NB4 (cell line): ENCODE measurements at regions not wholly inside any gene's neighbourhood (a gene's known extent, or its start where the extent isn't known, plus 50 kb on each side); places are given as distances from the start of the nearest gene placed in this dataset.

Source experiments
- DNase-seq: peaks from one replicate; pipeline ENCODE4 v3.0.0; 2010; ENCODE audit warnings: low read depth
- H3K4me3 ChIP-seq: one replicate; pipeline ENCODE4 v1.5.1; 2011; ENCODE audit warnings: mild to moderate bottlenecking, low read depth, low read length, moderate library complexity
- MYC ChIP-seq: IDR thresholded peaks from 2 replicates; pipeline ENCODE4 v1.6.1; 2011; ENCODE audit warnings: low read depth, low read length
- POLR2A ChIP-seq: IDR thresholded peaks from 2 replicates; pipeline ENCODE4 v1.6.1; 2011; ENCODE audit warnings: mild to moderate bottlenecking; ENCODE audit not compliant: insufficient read length; ENCODE audit errors: extremely low read depth
- TF ChIP-seq, protein P1 (sequence below): IDR thresholded peaks from one replicate; pipeline ENCODE4 v1.5.1; 2012; ENCODE audit warnings: low read depth, low read length
- TF ChIP-seq, protein P2 (sequence below): IDR thresholded peaks from 2 replicates; pipeline ENCODE4 v1.6.1; 2011; ENCODE audit warnings: low read depth, low read length

DNA sequence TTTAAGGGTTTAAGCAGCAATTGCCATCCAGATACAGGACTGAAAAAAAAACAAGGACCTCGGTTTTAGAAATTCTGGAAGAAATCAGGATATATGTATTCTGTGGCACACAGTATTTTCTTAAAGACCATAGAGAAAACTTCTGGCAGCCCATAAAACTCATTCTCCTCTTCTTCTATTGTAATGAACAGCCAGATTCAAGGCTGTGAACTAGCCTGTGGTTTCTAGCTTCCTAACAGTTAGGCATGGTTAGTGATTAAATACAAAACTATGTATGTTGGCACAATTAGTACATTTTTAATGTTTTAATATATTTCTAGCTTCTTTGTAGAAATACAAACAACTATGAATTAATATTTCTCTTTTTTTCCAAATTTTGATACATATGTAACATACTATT is 555.7 kb downstream of the DSC3 start:
- no peak for DNase-seq
- no peak for TF ChIP-seq POLR2A
- TF ChIP-seq, protein P1, sequence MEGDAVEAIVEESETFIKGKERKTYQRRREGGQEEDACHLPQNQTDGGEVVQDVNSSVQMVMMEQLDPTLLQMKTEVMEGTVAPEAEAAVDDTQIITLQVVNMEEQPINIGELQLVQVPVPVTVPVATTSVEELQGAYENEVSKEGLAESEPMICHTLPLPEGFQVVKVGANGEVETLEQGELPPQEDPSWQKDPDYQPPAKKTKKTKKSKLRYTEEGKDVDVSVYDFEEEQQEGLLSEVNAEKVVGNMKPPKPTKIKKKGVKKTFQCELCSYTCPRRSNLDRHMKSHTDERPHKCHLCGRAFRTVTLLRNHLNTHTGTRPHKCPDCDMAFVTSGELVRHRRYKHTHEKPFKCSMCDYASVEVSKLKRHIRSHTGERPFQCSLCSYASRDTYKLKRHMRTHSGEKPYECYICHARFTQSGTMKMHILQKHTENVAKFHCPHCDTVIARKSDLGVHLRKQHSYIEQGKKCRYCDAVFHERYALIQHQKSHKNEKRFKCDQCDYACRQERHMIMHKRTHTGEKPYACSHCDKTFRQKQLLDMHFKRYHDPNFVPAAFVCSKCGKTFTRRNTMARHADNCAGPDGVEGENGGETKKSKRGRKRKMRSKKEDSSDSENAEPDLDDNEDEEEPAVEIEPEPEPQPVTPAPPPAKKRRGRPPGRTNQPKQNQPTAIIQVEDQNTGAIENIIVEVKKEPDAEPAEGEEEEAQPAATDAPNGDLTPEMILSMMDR: no peak
- no peak for TF ChIP-seq MYC
- TF ChIP-seq, protein P2, sequence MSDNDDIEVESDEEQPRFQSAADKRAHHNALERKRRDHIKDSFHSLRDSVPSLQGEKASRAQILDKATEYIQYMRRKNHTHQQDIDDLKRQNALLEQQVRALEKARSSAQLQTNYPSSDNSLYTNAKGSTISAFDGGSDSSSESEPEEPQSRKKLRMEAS: no peak
- no peak overlapping the region for H3K4me3 ChIP-seq

DNA sequence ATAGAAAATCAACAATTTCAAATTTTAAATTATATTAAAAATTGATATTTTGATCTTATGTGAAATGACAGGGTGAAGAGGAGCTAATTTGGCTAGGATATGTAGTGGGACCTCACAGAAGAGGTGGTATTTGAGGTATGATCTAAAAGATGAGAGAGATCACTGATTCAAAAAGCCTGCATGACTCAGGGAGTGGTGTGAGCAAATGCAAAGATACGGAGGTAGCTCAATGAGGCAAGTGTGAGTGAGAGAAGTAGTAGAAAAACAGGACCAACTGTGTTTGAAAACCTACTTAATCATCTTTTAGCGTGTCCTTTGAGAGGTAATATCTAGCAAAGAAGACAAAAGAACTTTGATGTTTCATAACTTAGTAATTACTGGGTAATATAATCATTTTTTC is 557.5 kb downstream of the DSC3 start:
- DNase-seq: no peak
- TF ChIP-seq, protein P2: no peak
- TF ChIP-seq, protein P1: no peak
- TF ChIP-seq MYC (no peak), POLR2A (no peak)
- no peak overlapping the region for H3K4me3 ChIP-seq

DNA sequence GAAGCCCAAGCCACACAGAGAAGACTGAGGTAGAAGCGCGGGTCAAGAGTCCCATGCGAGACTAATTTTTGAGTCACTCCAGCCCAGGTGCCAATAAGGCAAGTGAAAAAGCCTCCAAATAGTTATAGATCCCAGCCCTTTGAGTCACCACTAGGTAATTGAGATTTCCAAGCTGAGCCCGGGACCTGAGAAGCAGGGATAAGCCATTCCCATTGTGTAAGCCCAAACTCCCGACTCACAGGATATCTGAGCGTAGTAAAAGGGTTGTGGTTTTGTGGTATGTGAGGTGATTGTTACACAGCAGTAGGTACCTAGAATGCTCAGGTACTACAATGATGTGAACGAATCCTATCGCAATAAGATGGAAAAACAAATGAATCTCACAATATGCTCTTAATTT is 560.7 kb downstream of the DSC3 start:
- TF ChIP-seq, protein P1: no peak
- TF ChIP-seq MYC: no peak
- TF ChIP-seq, protein P2: no peak
- no peak for TF ChIP-seq POLR2A
- no peak for DNase-seq
- no peak overlapping the region for H3K4me3 ChIP-seq

DNA sequence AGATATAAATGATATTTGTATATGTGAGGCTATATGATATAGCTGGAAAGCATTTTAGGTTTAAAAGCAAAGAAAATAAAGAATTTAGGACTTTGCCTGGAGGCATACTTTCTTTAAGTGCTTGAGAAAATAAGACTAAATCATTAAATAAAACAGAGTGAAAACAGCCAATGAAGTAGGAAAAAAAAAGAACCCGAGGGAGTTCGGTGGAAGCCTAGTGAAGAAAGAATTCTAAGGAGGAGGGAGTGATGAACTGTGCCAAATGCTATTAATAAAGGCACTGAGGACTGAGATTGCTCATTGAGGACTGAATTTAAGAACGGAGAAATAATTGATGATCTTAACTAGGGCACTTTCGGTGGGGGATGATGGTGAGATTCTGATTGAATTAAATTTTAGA is 573.5 kb downstream of the DSC3 start:
- DNase-seq: no peak
- TF ChIP-seq MYC (no peak), POLR2A (no peak)
- TF ChIP-seq, protein P2: no peak
- no peak overlapping the region for H3K4me3 ChIP-seq

DNA sequence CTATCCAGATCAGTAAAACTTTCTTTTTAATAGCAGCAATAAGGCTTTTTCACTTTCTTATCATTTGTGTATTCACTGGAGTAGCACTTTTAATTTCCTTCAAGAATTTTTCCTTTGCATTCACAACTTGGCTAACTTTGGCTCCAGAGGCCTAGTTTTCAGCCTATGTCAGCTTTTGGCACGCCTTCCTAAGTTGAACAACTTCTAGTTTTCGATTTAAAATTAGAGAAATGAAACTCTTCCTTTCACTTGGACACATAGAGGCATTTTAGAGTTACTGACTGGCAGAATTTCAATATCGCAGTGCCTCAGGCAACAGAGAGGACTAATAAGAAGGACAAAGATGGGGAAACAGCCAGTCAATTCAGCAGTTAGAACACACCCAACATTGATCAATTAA is 577.4 kb downstream of the DSC3 start:
- TF ChIP-seq, protein P1: no peak
- no peak for TF ChIP-seq MYC
- TF ChIP-seq POLR2A: no peak
- TF ChIP-seq, protein P2: no peak
- H3K4me3 ChIP-seq: no peak overlapping the region
- DNase-seq: no peak

DNA sequence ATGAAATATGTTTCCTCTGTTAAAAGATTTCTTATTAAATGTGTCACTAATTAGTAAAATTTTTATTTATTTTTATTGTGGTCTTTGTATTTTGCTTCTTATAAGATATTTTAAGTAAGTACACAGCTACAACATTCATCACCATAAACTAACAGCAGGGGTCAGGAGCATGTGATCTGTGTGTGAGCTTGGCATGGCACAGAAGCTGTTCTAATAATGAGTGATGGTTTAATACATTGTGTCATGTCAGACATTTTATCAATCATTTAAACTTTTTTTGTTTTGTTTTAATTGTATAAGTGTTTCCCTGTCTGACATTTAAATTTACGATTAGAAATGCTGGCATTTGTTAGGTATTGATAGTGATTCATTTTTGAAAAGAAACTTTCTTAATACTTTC is 585.4 kb downstream of the DSC3 start:
- no peak overlapping the region for H3K4me3 ChIP-seq
- no peak for DNase-seq
- TF ChIP-seq POLR2A: no peak
- no peak for TF ChIP-seq MYC
- TF ChIP-seq, protein P1: no peak
- TF ChIP-seq, protein P2: no peak
